Right hindlimb (tissue), 1 donor: ENCODE measurements at regions not wholly inside any gene's neighbourhood (a gene's known extent, or its start where the extent isn't known, plus 50 kb on each side); places are given as distances from the start of the nearest gene placed in this dataset.
"Not testable (repeated sequence)": the region's sequence is repeated elsewhere in the genome, so short reads cannot be mapped to it uniquely, and the experiment has no call there.

Experiments used
- DNase-seq: peaks from one replicate; pipeline ENCODE4 v3.0.0-alpha.2; 2018

GRCh38 chr17:30731210-30732132 lies 93.0 kb downstream of the CRLF3 start:
- DNase-seq = peak; percentile 90

- not testable (repeated sequence) for DNase-seq
These were observed 93.7 kb downstream of the CRLF3 start for GRCh38 chr17:30730837-30731209.

- DNase-seq = not testable (repeated sequence)
These were observed 94.2 kb downstream of the CRLF3 start for GRCh38 chr17:30730171-30730836.

- DNase-seq = not testable (repeated sequence)
These were observed 94.9 kb downstream of the CRLF3 start for GRCh38 chr17:30729471-30730170.

GRCh38 chr17:30727517-30727916 lies 97.0 kb downstream of the CRLF3 start:
- not testable (repeated sequence) for DNase-seq

- DNase-seq = not testable (repeated sequence)
These were observed 97.8 kb downstream of the CRLF3 start for GRCh38 chr17:30726734-30727133.

GRCh38 chr17:30726310-30726709 lies 98.2 kb downstream of the CRLF3 start:
- not testable (repeated sequence) for DNase-seq

GRCh38 chr17:30724034-30724650 lies 100.3 kb downstream of the CRLF3 start:
- DNase-seq = not testable (repeated sequence)

GRCh38 chr17:30722114-30722780 lies 102.2 kb downstream of the CRLF3 start:
- not testable (repeated sequence) for DNase-seq

GRCh38 chr17:30720971-30721370 lies 103.5 kb downstream of the CRLF3 start:
- not testable (repeated sequence) for DNase-seq

- no peak for DNase-seq
These were observed 104.5 kb downstream of the CRLF3 start for GRCh38 chr17:30720013-30720471.

GRCh38 chr17:30719131-30719973 lies 105.1 kb downstream of the CRLF3 start:
- not testable (repeated sequence) for DNase-seq

GRCh38 chr17:30718691-30719090 lies 105.8 kb downstream of the CRLF3 start:
- DNase-seq = not testable (repeated sequence)

- not testable (repeated sequence) for DNase-seq
These were observed 106.4 kb downstream of the CRLF3 start for GRCh38 chr17:30718099-30718447.

- DNase-seq = no peak
These were observed 107.0 kb downstream of the CRLF3 start for GRCh38 chr17:30717291-30718098.

GRCh38 chr17:30716461-30717290 lies 107.8 kb downstream of the CRLF3 start:
- DNase-seq = no peak

GRCh38 chr17:30714825-30715622 lies 109.5 kb downstream of the CRLF3 start:
- not testable (repeated sequence) for DNase-seq

- DNase-seq = not testable (repeated sequence)
These were observed 110.7 kb downstream of the CRLF3 start for GRCh38 chr17:30713805-30714204.
